ENCODE measurements at regions not wholly inside any gene's neighbourhood (a gene's known extent, or its start where the extent isn't known, plus 50 kb on each side); places are given as distances from the start of the nearest gene placed in this dataset.
"Not testable (repeated sequence)": the region's sequence is repeated elsewhere in the genome, so short reads cannot be mapped to it uniquely, and the experiment has no call there.

GRCh38 chr7:138339229-138339628, 120.8 kb upstream of the TRIM24 start:
- not testable (repeated sequence) for TF ChIP-seq CTCF, POLR2A (IDR thresholded peaks at IDR 0.05)
